Muscle layer of duodenum (tissue), 2 donors: ENCODE measurements at regions not wholly inside any gene's neighbourhood (a gene's known extent, or its start where the extent isn't known, plus 50 kb on each side); places are given as distances from the start of the nearest gene placed in this dataset.

Source experiments
- H3K27ac ChIP-seq: one replicate; pipeline ENCODE4 v1.7.0; 2013; ENCODE audit warnings: mild to moderate bottlenecking, low read length
- H3K27me3 ChIP-seq: one replicate; pipeline ENCODE4 v1.7.0; 2013; ENCODE audit warnings: low read depth, mild to moderate bottlenecking, control low read depth, low read length
- H3K36me3 ChIP-seq, 2 donors: one replicate each; pipeline ENCODE4 v1.7.0; 2013; ENCODE audit warnings: low read length in 2 of 2, control low read depth in 1 of 2, mild to moderate bottlenecking in 1 of 2; ENCODE audit not compliant: insufficient read depth in 2 of 2, control insufficient read depth in 1 of 2
- H3K4me1 ChIP-seq, 2 donors: one replicate each; pipeline ENCODE4 v1.7.0; 2013; ENCODE audit warnings: low read length in 2 of 2, mild to moderate bottlenecking in 2 of 2, control low read depth in 1 of 2, moderate library complexity in 1 of 2; ENCODE audit not compliant: insufficient read depth in 2 of 2, control insufficient read depth in 1 of 2
- H3K4me3 ChIP-seq, 2 donors: one replicate each; pipeline ENCODE4 v1.7.0; 2013; ENCODE audit warnings: low read length in 2 of 2, low read depth in 1 of 2, mild to moderate bottlenecking in 1 of 2
- H3K9me3 ChIP-seq, 2 donors: one replicate each; pipeline ENCODE4 v1.7.0; 2013; ENCODE audit warnings: low read length in 2 of 2, control low read depth in 1 of 2, mild to moderate bottlenecking in 1 of 2; ENCODE audit not compliant: control insufficient read depth in 1 of 2
- donor health status: healthy.

GRCh38 chr7:116083796-116084195 lies 53.2 kb upstream of the TFEC start:
- Histone ChIP-seq H3K4me1 (no peaks in the 10 kb centered on the region), H3K4me3 (no peak overlapping the region), H3K9me3 (peaks cover 0 to 3% of the 10 kb centered on the region in 2 donors), H3K27ac (no peak overlapping the region), H3K27me3 (no peaks in the 10 kb centered on the region), H3K36me3 (no peaks in the 10 kb centered on the region)

- no peaks in the 10 kb centered on the region for H3K4me1 ChIP-seq
- H3K27ac ChIP-seq: no peak overlapping the region
- H3K4me3 ChIP-seq: no peak overlapping the region
Measured at GRCh38 chr7:116086547-116087045, 56.0 kb upstream of the TFEC start.

GRCh38 chr7:116087291-116087690 lies 56.7 kb upstream of the TFEC start:
- Histone ChIP-seq H3K4me1 (no peaks in the 10 kb centered on the region), H3K27ac (no peak overlapping the region), H3K4me3 (no peak overlapping the region), H3K27me3 (no peaks in the 10 kb centered on the region), H3K36me3 (no peaks in the 10 kb centered on the region), H3K9me3 (no peaks in the 10 kb centered on the region)

More at GRCh38 chr7:116086547-116087045, 56.0 kb upstream of the TFEC start:
- Histone ChIP-seq H3K9me3 (no peaks in the 10 kb centered on the region), H3K36me3 (no peaks in the 10 kb centered on the region), H3K27me3 (no peaks in the 10 kb centered on the region)

- Histone ChIP-seq H3K9me3 (no peaks in the 10 kb centered on the region), H3K4me3 (no peak overlapping the region), H3K4me1 (no peaks in the 10 kb centered on the region), H3K36me3 (no peaks in the 10 kb centered on the region), H3K27ac (no peak overlapping the region), H3K27me3 (no peaks in the 10 kb centered on the region)
Measured at GRCh38 chr7:116087984-116088383, 57.4 kb upstream of the TFEC start.

GRCh38 chr7:116089293-116089692 lies 58.7 kb upstream of the TFEC start:
- no peak overlapping the region for H3K27ac ChIP-seq
- H3K4me1 ChIP-seq: no peaks in the 10 kb centered on the region
- H3K4me3 ChIP-seq: no peak overlapping the region
- no peaks in the 10 kb centered on the region for H3K36me3 ChIP-seq
- no peaks in the 10 kb centered on the region for H3K9me3 ChIP-seq
- H3K27me3 ChIP-seq: no peaks in the 10 kb centered on the region

GRCh38 chr7:116093516-116094301 lies 63.1 kb upstream of the TFEC start:
- no peaks in the 10 kb centered on the region for H3K9me3 ChIP-seq
- no peaks in the 10 kb centered on the region for H3K36me3 ChIP-seq
- no peak overlapping the region for H3K27ac ChIP-seq
- H3K4me3 ChIP-seq: no peak overlapping the region
- no peaks in the 10 kb centered on the region for H3K4me1 ChIP-seq
- H3K27me3 ChIP-seq: no peaks in the 10 kb centered on the region

GRCh38 chr7:116095396-116095795 lies 64.8 kb upstream of the TFEC start:
- H3K4me3 ChIP-seq: no peak overlapping the region
- H3K9me3 ChIP-seq: no peaks in the 10 kb centered on the region
- H3K36me3 ChIP-seq: no peaks in the 10 kb centered on the region
- H3K27ac ChIP-seq: no peak overlapping the region
- no peaks in the 10 kb centered on the region for H3K27me3 ChIP-seq
- no peaks in the 10 kb centered on the region for H3K4me1 ChIP-seq

- H3K27me3 ChIP-seq: no peaks in the 10 kb centered on the region
- H3K4me1 ChIP-seq: no peaks in the 10 kb centered on the region
- no peaks in the 10 kb centered on the region for H3K9me3 ChIP-seq
- no peak overlapping the region for H3K27ac ChIP-seq
- H3K4me3 ChIP-seq: no peak overlapping the region
- no peaks in the 10 kb centered on the region for H3K36me3 ChIP-seq
Measured at GRCh38 chr7:116097365-116098009, 66.9 kb upstream of the TFEC start.

- H3K9me3 ChIP-seq: no peaks in the 10 kb centered on the region
- H3K27me3 ChIP-seq: no peaks in the 10 kb centered on the region
- no peaks in the 10 kb centered on the region for H3K36me3 ChIP-seq
Measured at GRCh38 chr7:116098175-116098574, 67.6 kb upstream of the TFEC start.

GRCh38 chr7:116100626-116101025 lies 70.1 kb upstream of the TFEC start:
- no peaks in the 10 kb centered on the region for H3K27me3 ChIP-seq
- H3K27ac ChIP-seq: no peak overlapping the region
- H3K36me3 ChIP-seq: no peaks in the 10 kb centered on the region
- H3K9me3 ChIP-seq: no peaks in the 10 kb centered on the region
- no peak overlapping the region for H3K4me3 ChIP-seq
- H3K4me1 ChIP-seq: no peaks in the 10 kb centered on the region

More at GRCh38 chr7:116098175-116098574, 67.6 kb upstream of the TFEC start:
- Histone ChIP-seq H3K27ac (no peak overlapping the region), H3K4me1 (no peaks in the 10 kb centered on the region), H3K4me3 (no peak overlapping the region)

- no peaks in the 10 kb centered on the region for H3K36me3 ChIP-seq
- H3K9me3 ChIP-seq: no peaks in the 10 kb centered on the region
- no peaks in the 10 kb centered on the region for H3K4me1 ChIP-seq
- no peak overlapping the region for H3K4me3 ChIP-seq
- H3K27me3 ChIP-seq: no peaks in the 10 kb centered on the region
- H3K27ac ChIP-seq: no peak overlapping the region
Measured at GRCh38 chr7:116101704-116102103, 71.1 kb upstream of the TFEC start.
